ENCODE measurements at regions not wholly inside any gene's neighbourhood (a gene's known extent, or its start where the extent isn't known, plus 50 kb on each side); places are given as distances from the start of the nearest gene placed in this dataset.

DNA sequence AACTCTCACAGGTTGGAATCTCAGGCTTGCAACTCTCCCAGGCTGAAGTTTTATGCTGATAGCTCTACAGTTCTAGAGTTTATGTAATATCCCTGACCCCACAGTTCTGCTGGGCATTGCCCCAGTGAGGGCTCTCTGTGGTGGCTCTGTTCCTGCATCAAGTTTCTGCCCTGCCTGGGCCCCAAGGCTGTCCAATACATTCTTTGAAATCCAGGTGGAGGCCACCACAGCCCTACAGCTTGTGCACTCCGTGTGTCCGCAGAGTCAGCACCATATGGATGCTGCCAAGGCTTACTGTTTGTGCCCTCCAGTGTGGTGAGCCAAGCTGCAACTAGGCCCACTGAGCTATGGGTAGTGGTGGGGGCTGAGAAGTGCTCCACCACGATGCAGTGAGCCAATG lies 1141.2 kb upstream of the EPHA6 start:
- Histone ChIP-seq H3K4me3 (ENCODE audit: insufficient read length, low read depth) (no peak overlapping the region), H3K9ac (ENCODE audit: insufficient read length, low read depth) (no peak overlapping the region), H3K4me1 (ENCODE audit: insufficient read depth, insufficient read length) (no peaks in the 10 kb centered on the region), H3K9me3 (ENCODE audit: insufficient read depth, low read length) (no peaks in the 10 kb centered on the region), H3K36me3 (ENCODE audit: insufficient read depth, insufficient read length, low read length) (no peaks in the 10 kb centered on the region), H3K27me3 (ENCODE audit: insufficient read depth, insufficient read length) (no peaks in the 10 kb centered on the region)
- DNase-seq (ENCODE audit: low read depth, low spot score) = no peak
- TF ChIP-seq ZNF274 (IDR thresholded peaks at IDR 0.05; ENCODE audit: low read depth, low read length) (no peak), YY1 (IDR thresholded peaks at IDR 0.05; ENCODE audit: insufficient read depth, insufficient read length) (no peak), SUZ12 (IDR thresholded peaks at IDR 0.05; ENCODE audit: extremely low read depth, insufficient read depth, insufficient read length) (no peak)

DNA sequence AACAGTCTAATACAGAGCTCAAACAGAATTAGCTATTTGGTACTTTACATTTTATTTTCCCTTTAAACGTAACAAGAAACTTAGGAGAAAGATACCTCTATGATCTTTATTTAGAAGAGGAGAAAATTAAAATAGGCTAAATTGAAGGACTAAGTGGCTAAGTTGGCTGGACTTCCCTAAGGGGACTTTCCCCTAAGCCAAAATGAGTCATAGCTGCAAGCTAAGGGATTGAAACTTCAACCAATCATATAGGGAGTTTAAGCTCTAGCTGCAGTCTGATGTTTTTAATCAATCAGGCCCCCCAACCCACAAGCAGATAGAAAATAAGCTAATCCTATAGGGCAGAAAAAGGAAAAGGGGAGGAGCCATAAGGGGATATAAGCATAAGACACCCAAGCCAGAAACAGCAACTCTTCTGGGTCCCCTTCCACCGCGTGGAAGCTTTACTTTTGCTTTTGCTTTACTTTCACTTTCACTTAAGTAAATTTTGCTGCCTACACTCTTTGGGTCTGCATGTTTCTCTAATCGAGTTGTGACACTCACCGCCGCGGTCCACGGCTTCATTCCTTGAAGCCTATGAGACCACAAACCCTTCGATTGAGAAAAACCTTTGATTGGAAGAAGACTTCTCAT lies 1108.5 kb upstream of the EPHA6 start:
- peaks cover 13% of the 10 kb centered on the region; the same call in 1 of the 2 replicates for H3K9me3 ChIP-seq (ENCODE audit: insufficient read depth, low read length)
- H3K4me3 ChIP-seq (ENCODE audit: insufficient read length, low read depth) = no peak overlapping the region
- no peaks in the 10 kb centered on the region for H3K4me1 ChIP-seq (ENCODE audit: insufficient read depth, insufficient read length)
- no peaks in the 10 kb centered on the region for H3K27me3 ChIP-seq (ENCODE audit: insufficient read depth, insufficient read length)
- H3K36me3 ChIP-seq (ENCODE audit: insufficient read depth, insufficient read length, low read length) = no peaks in the 10 kb centered on the region
- DNase-seq (ENCODE audit: low read depth, low spot score) = no peak
- TF ChIP-seq ZNF274 (IDR thresholded peaks at IDR 0.05; ENCODE audit: low read depth, low read length) = no peak
- H3K9ac ChIP-seq (ENCODE audit: insufficient read length, low read depth) = no peak overlapping the region

DNA sequence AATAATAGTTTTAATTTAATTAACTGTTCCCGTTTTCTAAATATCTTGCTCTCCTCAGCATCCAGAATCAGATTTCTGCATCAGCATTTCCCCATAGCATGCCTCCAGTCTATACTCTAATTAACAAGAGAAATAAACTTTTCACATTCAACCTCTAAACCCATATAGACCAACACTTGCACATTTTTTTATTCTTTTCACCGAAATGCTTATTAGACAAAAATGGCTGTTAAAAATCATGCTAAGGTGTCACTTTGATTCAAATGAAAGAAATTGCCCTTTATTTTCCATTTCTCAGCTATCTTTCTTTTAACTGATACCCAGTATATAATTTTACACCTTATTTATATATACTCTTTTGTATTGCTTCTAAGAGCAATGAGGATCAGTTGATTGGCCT lies 1107.1 kb upstream of the EPHA6 start:
- H3K36me3 ChIP-seq (ENCODE audit: insufficient read depth, insufficient read length, low read length) = no peaks in the 10 kb centered on the region
- TF ChIP-seq ZNF274 (IDR thresholded peaks at IDR 0.05; ENCODE audit: low read depth, low read length) (no peak), YY1 (IDR thresholded peaks at IDR 0.05; ENCODE audit: insufficient read depth, insufficient read length) (no peak), SUZ12 (IDR thresholded peaks at IDR 0.05; ENCODE audit: extremely low read depth, insufficient read depth, insufficient read length) (no peak)
- DNase-seq (ENCODE audit: low read depth, low spot score) = no peak
- no peaks in the 10 kb centered on the region for H3K4me1 ChIP-seq (ENCODE audit: insufficient read depth, insufficient read length)
- peaks cover 13% of the 10 kb centered on the region; the same call in 1 of the 2 replicates for H3K9me3 ChIP-seq (ENCODE audit: insufficient read depth, low read length)
- H3K9ac ChIP-seq (ENCODE audit: insufficient read length, low read depth) = no peak overlapping the region
- H3K27me3 ChIP-seq (ENCODE audit: insufficient read depth, insufficient read length) = no peaks in the 10 kb centered on the region
- H3K4me3 ChIP-seq (ENCODE audit: insufficient read length, low read depth) = no peak overlapping the region

DNA sequence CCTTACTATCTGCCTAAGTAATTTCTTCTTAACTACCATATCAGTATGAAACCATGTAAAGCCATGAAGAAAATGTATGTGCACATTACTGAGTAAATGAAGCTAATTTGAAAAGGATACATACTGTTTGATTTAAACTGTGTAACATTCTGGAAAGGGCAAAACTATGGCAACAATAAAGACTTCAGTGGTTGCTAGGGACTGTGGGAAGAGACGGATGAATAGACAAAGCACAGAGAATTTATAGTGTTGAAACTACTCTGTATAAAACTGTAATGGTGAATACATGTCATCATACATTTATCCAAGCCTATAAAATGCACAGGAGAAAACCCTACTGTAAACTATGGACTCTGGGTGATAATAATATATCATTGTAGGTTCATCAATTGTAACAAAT lies 1103.7 kb upstream of the EPHA6 start:
- no peak for TF ChIP-seq ZNF274 (IDR thresholded peaks at IDR 0.05; ENCODE audit: low read depth, low read length)
- no peak for TF ChIP-seq SUZ12 (IDR thresholded peaks at IDR 0.05; ENCODE audit: extremely low read depth, insufficient read depth, insufficient read length)
- TF ChIP-seq YY1 (IDR thresholded peaks at IDR 0.05; ENCODE audit: insufficient read depth, insufficient read length) = no peak
- DNase-seq (ENCODE audit: low read depth, low spot score) = no peak
- no peak overlapping the region for H3K9ac ChIP-seq (ENCODE audit: insufficient read length, low read depth)

DNA sequence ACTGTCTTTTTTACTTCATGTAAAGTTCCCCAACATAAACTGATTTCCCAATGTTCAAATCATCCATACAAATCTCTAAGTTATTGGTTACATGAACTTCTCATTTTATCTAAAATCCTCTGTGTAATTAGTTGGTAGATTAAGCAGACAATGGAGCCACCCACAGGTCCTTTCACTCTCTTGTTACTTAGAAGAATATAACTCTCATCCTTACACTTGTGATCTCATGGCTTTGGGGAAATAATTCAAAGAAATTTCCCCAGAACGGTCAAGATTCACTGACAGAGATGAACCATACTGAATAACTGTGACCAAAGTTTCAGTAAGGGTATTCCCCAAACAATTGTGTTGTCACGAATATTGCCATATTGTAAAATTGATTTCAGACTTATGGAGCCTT lies 1102.6 kb upstream of the EPHA6 start:
- DNase-seq (ENCODE audit: low read depth, low spot score) = no peak
- Histone ChIP-seq H3K4me3 (ENCODE audit: insufficient read length, low read depth) (no peak overlapping the region), H3K27me3 (ENCODE audit: insufficient read depth, insufficient read length) (no peaks in the 10 kb centered on the region), H3K9ac (ENCODE audit: insufficient read length, low read depth) (no peak overlapping the region), H3K36me3 (ENCODE audit: insufficient read depth, insufficient read length, low read length) (no peaks in the 10 kb centered on the region), H3K9me3 (ENCODE audit: insufficient read depth, low read length) (no peaks in the 10 kb centered on the region), H3K4me1 (ENCODE audit: insufficient read depth, insufficient read length) (no peaks in the 10 kb centered on the region)
- TF ChIP-seq ZNF274 (IDR thresholded peaks at IDR 0.05; ENCODE audit: low read depth, low read length) (no peak), YY1 (IDR thresholded peaks at IDR 0.05; ENCODE audit: insufficient read depth, insufficient read length) (no peak), SUZ12 (IDR thresholded peaks at IDR 0.05; ENCODE audit: extremely low read depth, insufficient read depth, insufficient read length) (no peak)

More for the DNA sequence above, 1103.7 kb upstream of the EPHA6 start:
- no peaks in the 10 kb centered on the region for H3K9me3 ChIP-seq (ENCODE audit: insufficient read depth, low read length)
- H3K4me3 ChIP-seq (ENCODE audit: insufficient read length, low read depth) = no peak overlapping the region
- H3K36me3 ChIP-seq (ENCODE audit: insufficient read depth, insufficient read length, low read length) = no peaks in the 10 kb centered on the region
- no peaks in the 10 kb centered on the region for H3K27me3 ChIP-seq (ENCODE audit: insufficient read depth, insufficient read length)
- no peaks in the 10 kb centered on the region for H3K4me1 ChIP-seq (ENCODE audit: insufficient read depth, insufficient read length)

DNA sequence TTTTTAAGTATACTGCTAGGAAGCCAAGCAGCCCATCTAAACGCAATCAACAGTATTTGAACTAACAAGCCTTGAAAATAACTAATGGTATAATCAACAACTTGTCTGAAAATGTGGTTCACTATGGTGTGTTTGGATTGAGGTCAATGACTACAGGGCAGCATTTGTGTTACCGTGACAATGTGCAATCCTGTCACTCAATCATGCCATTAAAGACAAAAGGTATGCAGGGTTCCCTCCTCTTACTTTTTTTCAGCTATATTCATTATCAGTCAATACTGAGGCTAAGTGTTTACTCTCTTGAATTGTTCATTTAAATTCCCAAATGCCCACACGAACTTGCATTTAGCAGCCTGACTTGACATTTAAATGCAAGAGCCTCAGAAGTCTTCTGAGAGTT lies 1099.3 kb upstream of the EPHA6 start:
- DNase-seq (ENCODE audit: low read depth, low spot score) = no peak
- TF ChIP-seq SUZ12 (IDR thresholded peaks at IDR 0.05; ENCODE audit: extremely low read depth, insufficient read depth, insufficient read length) (no peak), ZNF274 (IDR thresholded peaks at IDR 0.05; ENCODE audit: low read depth, low read length) (no peak), YY1 (IDR thresholded peaks at IDR 0.05; ENCODE audit: insufficient read depth, insufficient read length) (no peak)
- H3K9ac ChIP-seq (ENCODE audit: insufficient read length, low read depth) = no peak overlapping the region

DNA sequence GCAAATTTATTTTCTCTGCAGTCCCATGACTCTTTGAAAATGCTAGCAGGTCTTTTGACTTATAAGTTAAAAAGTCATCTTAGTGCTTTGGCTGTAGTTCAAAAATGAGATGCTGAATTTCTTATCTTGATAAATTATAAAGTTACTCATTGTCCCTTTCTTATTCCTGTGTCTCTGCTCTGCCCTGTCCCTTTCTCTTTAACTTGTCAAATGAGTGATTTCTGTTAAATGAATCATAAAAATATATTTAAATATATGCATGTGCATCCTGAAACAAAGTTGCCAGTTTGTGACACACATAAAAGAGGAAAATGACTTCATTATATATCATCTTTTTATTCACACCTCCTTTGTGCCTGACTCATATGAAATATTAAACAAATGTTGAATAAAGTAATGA lies 1097.3 kb upstream of the EPHA6 start:
- TF ChIP-seq SUZ12 (IDR thresholded peaks at IDR 0.05; ENCODE audit: extremely low read depth, insufficient read depth, insufficient read length) (no peak), ZNF274 (IDR thresholded peaks at IDR 0.05; ENCODE audit: low read depth, low read length) (no peak)
- Histone ChIP-seq H3K9me3 (ENCODE audit: insufficient read depth, low read length) (no peaks in the 10 kb centered on the region), H3K36me3 (ENCODE audit: insufficient read depth, insufficient read length, low read length) (no peaks in the 10 kb centered on the region), H3K4me3 (ENCODE audit: insufficient read length, low read depth) (no peak overlapping the region), H3K4me1 (ENCODE audit: insufficient read depth, insufficient read length) (no peaks in the 10 kb centered on the region), H3K27me3 (ENCODE audit: insufficient read depth, insufficient read length) (no peaks in the 10 kb centered on the region), H3K9ac (ENCODE audit: insufficient read length, low read depth) (no peak overlapping the region)
- no peak for DNase-seq (ENCODE audit: low read depth, low spot score)

More for the DNA sequence above, 1099.3 kb upstream of the EPHA6 start:
- Histone ChIP-seq H3K4me3 (ENCODE audit: insufficient read length, low read depth) (no peak overlapping the region), H3K36me3 (ENCODE audit: insufficient read depth, insufficient read length, low read length) (no peaks in the 10 kb centered on the region), H3K4me1 (ENCODE audit: insufficient read depth, insufficient read length) (no peaks in the 10 kb centered on the region), H3K9me3 (ENCODE audit: insufficient read depth, low read length) (no peaks in the 10 kb centered on the region), H3K27me3 (ENCODE audit: insufficient read depth, insufficient read length) (no peaks in the 10 kb centered on the region)
